GM12864 (cell line): ENCODE measurements at regions not wholly inside any gene's neighbourhood (a gene's known extent, or its start where the extent isn't known, plus 50 kb on each side); places are given as distances from the start of the nearest gene placed in this dataset.
"Not testable (repeated sequence)": the region's sequence is repeated elsewhere in the genome, so short reads cannot be mapped to it uniquely, and the experiment has no call there.

ENCODE experiments used
- DNase-seq: peaks from one replicate; pipeline ENCODE4 v3.0.0-alpha.2; 2011; ENCODE audit warnings: low read depth
- H3K4me3 ChIP-seq: 2 replicates; pipeline ENCODE4 v1.5.1; 2011; ENCODE audit warnings: mild to moderate bottlenecking, low read depth, low read length, control low read depth
- CTCF ChIP-seq: IDR thresholded peaks from 2 replicates; pipeline ENCODE4 v1.5.1; 2011; ENCODE audit warnings: low read depth, mild to moderate bottlenecking, moderate library complexity, low read length, control low read depth, inconsistent platforms; ENCODE audit errors: missing control alignments

DNA sequence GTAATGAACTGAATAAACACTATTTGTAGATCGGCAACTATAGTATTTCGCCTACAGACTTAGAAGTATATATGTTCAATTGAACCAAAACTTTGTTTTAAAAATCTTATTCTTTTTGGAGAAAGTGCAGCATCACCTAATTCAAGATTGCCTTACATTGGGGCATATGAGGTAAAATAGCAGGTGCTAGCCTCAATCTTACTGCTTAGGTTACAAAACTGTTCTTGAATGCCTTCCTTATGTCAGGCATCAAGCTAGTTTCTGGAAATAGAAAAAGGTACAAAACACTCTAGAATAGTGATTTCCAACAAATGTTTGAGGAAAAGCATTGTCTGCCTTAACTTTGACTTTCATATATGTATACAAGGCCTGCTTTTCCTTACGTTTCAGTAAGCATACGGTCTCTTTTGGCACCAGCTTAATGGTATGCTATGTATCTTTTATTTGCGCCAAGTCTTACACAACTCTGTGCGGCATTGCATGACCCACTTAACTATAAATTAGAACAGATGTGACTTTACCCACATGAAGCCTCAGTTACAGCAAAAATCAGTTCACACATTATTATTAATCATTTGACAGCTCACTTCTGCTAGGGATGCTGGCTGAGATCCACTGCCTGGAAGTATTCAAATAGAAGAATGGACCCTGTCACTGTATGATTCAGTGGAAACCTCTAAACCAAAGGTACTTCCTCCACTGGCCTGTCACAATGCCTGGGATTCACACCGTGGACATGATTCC lies 174.1 kb downstream of the PRELID2 start:
- no peak overlapping the region for H3K4me3 ChIP-seq
- no peak for DNase-seq
- TF ChIP-seq CTCF = no peak

GRCh38 chr5:145658435-145658834 lies 176.7 kb downstream of the PRELID2 start:
- TF ChIP-seq CTCF = no peak
- no peak for DNase-seq
- no peak overlapping the region for H3K4me3 ChIP-seq

- DNase-seq, H3K4me3 ChIP-seq: not testable (repeated sequence)
Measured at GRCh38 chr5:145652700-145653099, 182.4 kb downstream of the PRELID2 start.

DNA sequence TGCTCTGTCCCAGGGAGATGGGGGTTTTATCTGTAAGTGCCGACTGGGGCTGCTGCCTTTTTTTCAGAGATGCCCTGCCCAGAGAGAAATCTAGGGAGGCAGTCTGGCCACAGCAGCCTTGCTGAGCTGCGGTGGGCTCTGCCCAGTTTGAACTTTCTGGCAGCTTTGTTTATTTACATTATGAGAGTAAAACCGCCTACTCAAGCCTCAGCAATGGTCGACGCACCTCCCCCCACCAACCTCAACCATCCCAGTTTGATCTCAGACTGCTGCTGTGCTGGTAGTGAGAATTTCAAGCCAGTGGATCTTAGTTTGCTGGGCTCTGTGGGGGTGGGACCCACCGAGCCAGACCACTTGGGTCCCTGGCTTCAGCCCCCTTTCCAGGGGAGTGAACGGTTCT lies 188.0 kb downstream of the PRELID2 start:
- H3K4me3 ChIP-seq, DNase-seq: not testable (repeated sequence)

DNA sequence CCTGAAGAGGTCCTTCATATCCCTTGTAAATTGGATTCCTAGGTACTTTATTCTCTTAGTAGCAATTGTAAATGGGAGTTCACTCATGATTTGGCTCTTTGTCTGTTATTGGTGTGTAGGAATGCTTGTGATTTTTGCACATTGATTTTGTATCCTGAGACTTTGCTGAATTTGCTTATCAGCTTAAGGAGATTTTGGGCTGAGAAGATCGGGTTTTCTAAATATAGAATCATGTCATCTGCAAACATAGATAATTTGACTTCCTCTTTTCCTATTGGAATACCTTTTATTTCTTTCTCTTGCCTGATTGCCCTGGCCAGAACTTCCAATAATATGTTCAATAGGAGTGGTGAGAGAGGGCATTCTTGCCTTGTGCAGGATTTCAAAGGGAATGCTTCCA lies 191.9 kb downstream of the PRELID2 start:
- H3K4me3 ChIP-seq, DNase-seq: not testable (repeated sequence)

DNA sequence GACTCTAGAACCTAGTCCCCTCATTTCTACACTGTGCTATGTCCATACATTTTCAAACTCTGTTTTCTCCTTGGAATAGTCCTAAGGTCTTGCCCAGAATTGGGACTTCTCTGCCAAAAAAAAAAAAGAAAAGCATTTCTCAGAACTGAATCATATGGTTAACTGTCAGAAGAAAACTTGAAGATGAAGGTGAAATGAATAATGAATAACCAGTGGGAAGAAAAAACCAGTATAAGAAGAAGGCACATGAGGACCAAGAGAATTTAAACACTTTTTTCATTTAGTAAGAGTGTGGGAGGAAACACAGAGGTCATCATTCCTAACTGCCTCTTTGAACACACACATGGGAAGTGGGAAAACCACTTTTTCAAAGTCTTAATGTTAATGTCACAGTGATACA lies 197.7 kb downstream of the PRELID2 start:
- H3K4me3 ChIP-seq = no peak overlapping the region
- DNase-seq = no peak
- no peak for TF ChIP-seq CTCF

- H3K4me3 ChIP-seq = no peak overlapping the region
- no peak for TF ChIP-seq CTCF
- DNase-seq = no peak
Measured at GRCh38 chr5:145636371-145636770, 198.8 kb downstream of the PRELID2 start.

DNA sequence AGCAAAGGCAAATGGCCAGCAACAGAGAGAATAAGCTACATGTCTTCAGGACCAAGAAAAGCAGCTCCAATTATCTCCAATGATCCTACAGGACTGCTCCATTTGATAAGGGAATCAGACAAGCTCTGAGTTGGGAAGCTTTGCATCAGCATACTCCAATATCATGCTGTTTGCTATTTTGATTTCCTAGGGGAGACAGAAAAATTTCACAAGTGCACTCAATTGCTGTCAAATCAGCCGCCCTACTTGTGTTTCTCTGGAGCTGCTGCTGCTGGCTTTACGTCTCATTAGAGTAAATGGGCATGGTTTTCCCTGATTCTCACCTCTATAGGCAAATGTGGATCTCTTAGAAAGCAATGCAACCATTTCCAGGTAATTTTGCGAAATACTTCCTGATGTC lies 201.7 kb downstream of the PRELID2 start:
- no peak overlapping the region for H3K4me3 ChIP-seq
- TF ChIP-seq CTCF = no peak
- no peak for DNase-seq

GRCh38 chr5:145632701-145633100 lies 202.4 kb downstream of the PRELID2 start:
- no peak for DNase-seq
- no peak for TF ChIP-seq CTCF
- H3K4me3 ChIP-seq = no peak overlapping the region
